LHCN-M2 (cell line): ENCODE measurements at regions not wholly inside any gene's neighbourhood (a gene's known extent, or its start where the extent isn't known, plus 50 kb on each side); places are given as distances from the start of the nearest gene placed in this dataset.

Experiments
- DNase-seq: peaks from one replicate; pipeline ENCODE4 v3.0.0-alpha.2; 2012; ENCODE audit warnings: low read depth

- no peak for DNase-seq
Observed at GRCh38 chr16:55947366-55947765, 72.2 kb upstream of the CES5A start.

- peak; percentile 47 for DNase-seq
Observed at GRCh38 chr16:55944377-55944802, 69.2 kb upstream of the CES5A start.

GRCh38 chr16:55943267-55943666 is 68.1 kb upstream of the CES5A start:
- no peak for DNase-seq

DNA sequence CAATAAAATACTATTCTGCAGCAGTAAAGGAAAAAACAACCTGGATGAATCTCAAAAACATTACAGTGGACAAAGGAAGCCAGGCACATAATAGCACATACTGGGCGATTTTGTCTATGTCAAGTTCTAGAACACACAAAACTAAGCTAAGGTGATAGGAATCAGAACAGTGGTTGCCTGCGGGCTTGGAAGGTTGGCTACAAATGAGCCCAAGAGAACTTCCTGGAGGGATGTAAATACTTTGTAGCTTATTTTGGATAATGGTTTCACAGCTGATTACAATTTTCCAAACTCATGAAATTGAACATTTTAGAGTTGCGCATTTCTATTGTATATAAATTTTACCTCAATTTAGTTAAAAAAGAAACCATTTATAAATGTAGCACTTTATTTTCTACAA is 67.6 kb upstream of the CES5A start:
- no peak for DNase-seq

DNA sequence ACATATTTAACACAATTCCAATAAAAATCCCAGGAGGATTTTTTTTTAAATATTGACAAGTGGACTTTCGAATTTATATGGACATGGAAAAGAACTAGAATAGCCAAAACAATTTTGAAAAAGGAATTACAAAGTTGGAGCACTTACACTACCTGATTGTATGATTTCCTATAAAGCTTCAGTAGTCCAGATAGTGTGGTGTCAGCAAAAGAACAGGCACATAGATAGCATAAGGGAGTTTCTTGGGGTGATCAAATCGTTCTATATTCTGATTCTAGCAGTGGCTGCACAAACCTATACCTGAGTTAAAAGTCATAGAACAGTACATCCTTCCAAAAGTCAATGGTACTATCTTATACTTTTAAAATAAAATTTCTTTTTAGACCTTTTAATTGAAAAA is 66.4 kb upstream of the CES5A start:
- no peak for DNase-seq

- DNase-seq, result no peak
Observed at GRCh38 chr16:55938126-55938525, 63.0 kb upstream of the CES5A start.

GRCh38 chr16:55933038-55933437 is 57.9 kb upstream of the CES5A start:
- no peak for DNase-seq

DNA sequence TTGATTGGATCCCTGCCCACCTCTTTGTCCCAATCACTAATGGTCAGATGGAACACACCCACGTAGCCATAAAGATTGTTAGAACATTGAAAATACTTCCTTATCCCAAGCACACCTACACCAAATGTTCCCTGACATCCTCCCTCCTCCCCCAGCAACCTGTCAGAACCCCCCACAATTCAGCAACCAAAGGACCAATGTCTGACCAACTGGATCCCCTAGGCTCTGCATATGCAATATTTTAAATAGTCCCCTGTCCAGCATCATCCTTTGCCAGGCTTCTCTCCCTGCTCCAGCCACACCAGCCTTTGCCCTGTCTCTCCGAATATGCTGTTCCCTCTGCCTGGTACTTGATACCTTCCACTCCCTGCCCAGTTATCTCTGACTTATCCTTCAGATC is 54.9 kb upstream of the CES5A start:
- no peak for DNase-seq

DNA sequence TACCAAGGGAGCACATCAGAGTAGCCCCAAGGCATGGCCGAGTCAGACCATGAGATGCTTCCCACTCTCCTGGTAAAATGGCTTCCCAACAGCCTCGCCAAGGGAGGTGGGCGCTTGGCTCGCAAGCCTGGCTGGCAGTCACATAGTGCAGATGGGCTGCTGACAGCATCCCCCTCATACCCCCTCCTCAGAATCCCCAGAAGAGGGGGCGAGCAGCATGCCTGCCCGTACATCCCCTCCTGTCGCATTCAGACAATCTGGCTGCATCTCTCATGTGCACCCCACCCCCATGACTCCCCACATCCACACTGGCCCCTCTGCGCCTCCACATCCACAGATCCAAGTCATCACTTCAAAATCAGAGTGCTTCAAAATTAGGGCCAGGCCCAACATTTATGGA is 54.0 kb upstream of the CES5A start:
- DNase-seq, result no peak

DNA sequence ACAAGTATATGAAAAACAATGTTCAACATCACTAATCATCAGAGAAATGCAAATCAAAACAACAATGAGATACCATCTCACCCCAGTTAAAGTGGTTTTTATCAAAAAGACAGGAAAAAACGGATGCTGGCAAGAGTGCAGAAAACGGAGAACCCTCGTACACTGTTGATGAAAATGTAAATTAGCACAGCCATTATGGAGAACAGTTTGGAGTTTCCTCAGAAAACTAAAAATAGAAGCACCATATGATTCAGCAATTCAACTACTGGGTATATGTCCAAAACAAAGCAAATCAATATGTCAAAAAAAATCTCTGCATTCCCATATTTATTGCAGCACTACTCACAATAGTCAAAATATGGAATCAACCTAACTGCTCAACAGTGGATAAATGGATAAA is 50.1 kb upstream of the CES5A start:
- DNase-seq, result no peak
